H1 (cell line): ENCODE measurements at regions not wholly inside any gene's neighbourhood (a gene's known extent, or its start where the extent isn't known, plus 50 kb on each side); places are given as distances from the start of the nearest gene placed in this dataset.

Experiments
- CTCF ChIA-PET: fragments of 300-600 bp; sonication (Branson Sonifier 250); formaldehyde crosslinking; loops from one replicate; lab custom pipeline; 2021; ENCODE audit not compliant: partially characterized antibody; lab: Charles Lee
- POLR2A ChIA-PET: fragments of 300-600 bp; sonication (Branson Sonifier 250); formaldehyde crosslinking; loops from one replicate; lab custom pipeline; 2021; ENCODE audit warnings: inconsistent platforms; ENCODE audit not compliant: partially characterized antibody; lab: Charles Lee
- DNase-seq, 2 experiments: peaks; one replicate each; pipeline versions ENCODE4 v3.0.0 to v3.0.0-alpha.2; 2010 to 2022; ENCODE audit warnings: low spot score in 2 of 2, low read depth in 1 of 2, mixed read lengths in 1 of 2
- FAIRE-seq: peaks from 2 replicates; lab custom pipeline; 2011; peaks lifted over from hg19 to GRCh38; lab: Jason Lieb, UNC
- H2AFZ ChIP-seq: 2 replicates; pipeline ENCODE4 v1.8.1; 2012; ENCODE audit warnings: low read length, inconsistent platforms
- H2AK5ac ChIP-seq: 2 replicates; pipeline ENCODE4 v1.6.1; 2013; ENCODE audit warnings: low read depth, low read length
- H2BK120ac ChIP-seq: replicated peaks from 2 replicates; pipeline ENCODE3; 2013; ENCODE audit warnings: low read depth, low read length, inconsistent platforms
- H2BK12ac ChIP-seq: 2 replicates; pipeline ENCODE4 v1.6.1; 2013; ENCODE audit warnings: low read depth, low read length
- H2BK15ac ChIP-seq: 2 replicates; pipeline ENCODE4 v1.6.1; 2013; ENCODE audit warnings: low read length
- H2BK20ac ChIP-seq: 2 replicates; pipeline ENCODE4 v1.6.1; 2013; ENCODE audit warnings: low read length
- H2BK5ac ChIP-seq: 2 replicates; pipeline ENCODE4 v1.6.1; 2013; ENCODE audit warnings: low read depth, low read length
- H3K14ac ChIP-seq: 2 replicates; pipeline ENCODE4 v1.6.1; 2013; ENCODE audit warnings: inconsistent platforms; ENCODE audit not compliant: insufficient read length
- H3K18ac ChIP-seq: 2 replicates; pipeline ENCODE4 v1.6.1; 2013; ENCODE audit warnings: low read length; ENCODE audit errors: extremely low read depth
- H3K23ac ChIP-seq: 2 replicates; pipeline ENCODE4 v1.6.1; 2013; ENCODE audit warnings: inconsistent platforms; ENCODE audit not compliant: insufficient read length
- H3K23me2 ChIP-seq: 2 replicates; pipeline ENCODE4 v1.6.1; 2013; ENCODE audit warnings: low read depth, low read length
- H3K27ac ChIP-seq: 2 replicates; pipeline ENCODE4 v1.6.1; 2011; ENCODE audit warnings: low read depth, low read length, inconsistent platforms
- H3K27me3 ChIP-seq, 4 experiments: replicated peaks in 1 of 4; 1 replicate in 1 of 4; 2 replicates in 3 of 4; pipeline versions ENCODE4 v1.6.1 to v1.8.1; 2011 to 2013; ENCODE audit warnings: low read length in 3 of 4, mild to moderate bottlenecking in 3 of 4, inconsistent platforms in 2 of 4, mixed read lengths in 2 of 4, moderate library complexity in 1 of 4; ENCODE audit not compliant: control insufficient read depth in 3 of 4, insufficient read depth in 3 of 4; ENCODE audit errors: extremely low read depth in 1 of 4
- H3K36me3 ChIP-seq, 4 experiments: 2 replicates each; pipeline versions ENCODE4 v1.6.1 to v1.8.1; 2011 to 2013; ENCODE audit warnings: mild to moderate bottlenecking in 4 of 4, low read length in 3 of 4, moderate library complexity in 2 of 4, control low read depth in 1 of 4, inconsistent platforms in 1 of 4; ENCODE audit not compliant: insufficient read depth in 4 of 4, control insufficient read depth in 2 of 4
- H3K4ac ChIP-seq: replicated peaks from 2 replicates; pipeline ENCODE3; 2013; ENCODE audit warnings: low read length, low read depth, mixed read lengths, inconsistent platforms; ENCODE audit not compliant: insufficient read length
- H3K4me1 ChIP-seq, 4 experiments: replicated peaks in 1 of 4; 1 replicate in 1 of 4; 2 replicates in 3 of 4; pipeline versions ENCODE4 v1.6.1 to v1.8.1; 2011 to 2013; ENCODE audit warnings: low read length in 3 of 4, inconsistent platforms in 2 of 4, mixed read lengths in 1 of 4; ENCODE audit not compliant: insufficient read depth in 4 of 4, control insufficient read depth in 3 of 4
- H3K4me2 ChIP-seq, 2 experiments: 2 replicates each; pipeline versions ENCODE4 v1.6.1 to v1.8.1; 2011 to 2013; ENCODE audit warnings: low read depth in 2 of 2, low read length in 2 of 2, control low read depth in 1 of 2, inconsistent platforms in 1 of 2, mild to moderate bottlenecking in 1 of 2; ENCODE audit not compliant: insufficient read depth in 1 of 2
- H3K4me3 ChIP-seq, 4 experiments: fragments of 200-600, 300-600 bp in 1 of 4; sonication (generic), shearing (Covaris generic), sonication (Bioruptor Twin) in 1 of 4; 2 replicates each; pipeline versions ENCODE4 v1.5.1 to v1.8.1; 2011 to 2016; ENCODE audit warnings: low read length in 4 of 4, low read depth in 3 of 4, control low read depth in 2 of 4, inconsistent platforms in 2 of 4, mild to moderate bottlenecking in 2 of 4, mixed read lengths in 1 of 4, moderate library complexity in 1 of 4; ENCODE audit not compliant: insufficient read depth in 2 of 4; ENCODE audit errors: extremely low read depth in 1 of 4
- H3K56ac ChIP-seq: replicated peaks from 2 replicates; pipeline ENCODE3; 2013; ENCODE audit warnings: low read depth, mild to moderate bottlenecking, mixed read lengths, low read length, inconsistent platforms; ENCODE audit not compliant: insufficient read length
- H3K79me1 ChIP-seq: 2 replicates; pipeline ENCODE4 v1.6.1; 2013; ENCODE audit warnings: low read depth, low read length, control low read depth
- H3K79me2 ChIP-seq, 2 experiments: 2 replicates each; pipeline versions ENCODE4 v1.6.1 to v1.8.1; 2012 to 2013; ENCODE audit warnings: low read length in 2 of 2, mild to moderate bottlenecking in 2 of 2, inconsistent platforms in 1 of 2; ENCODE audit not compliant: insufficient read depth in 2 of 2, control insufficient read depth in 1 of 2
- H3K9ac ChIP-seq, 4 experiments: replicated peaks in 1 of 4; 1 replicate in 1 of 4; 2 replicates in 3 of 4; pipeline versions ENCODE4 v1.6.1 to v1.8.1; 2011 to 2013; ENCODE audit warnings: low read depth in 3 of 4, low read length in 3 of 4, control low read depth in 2 of 4, mild to moderate bottlenecking in 2 of 4, moderate library complexity in 2 of 4, inconsistent platforms in 1 of 4; ENCODE audit errors: extremely low read depth in 1 of 4
- H3K9me3 ChIP-seq, 2 experiments: 2 replicates each; pipeline versions ENCODE4 v1.6.1 to v1.8.1; 2012 to 2013; ENCODE audit warnings: mild to moderate bottlenecking in 2 of 2, moderate library complexity in 2 of 2, control low read depth in 1 of 2, inconsistent platforms in 1 of 2, low read depth in 1 of 2, low read length in 1 of 2, mixed read lengths in 1 of 2; ENCODE audit not compliant: insufficient read depth in 2 of 2
- H4K20me1 ChIP-seq, 2 experiments: replicated peaks in 1 of 2; 2 replicates each; pipeline versions ENCODE3 to v1.8.1; 2011 to 2013; ENCODE audit warnings: inconsistent platforms in 2 of 2, low read length in 2 of 2, mild to moderate bottlenecking in 1 of 2; ENCODE audit not compliant: insufficient read depth in 2 of 2, control insufficient read depth in 1 of 2
- H4K5ac ChIP-seq: 2 replicates; pipeline ENCODE4 v1.6.1; 2013; ENCODE audit warnings: low read length, low read depth, mixed read lengths, inconsistent platforms; ENCODE audit not compliant: insufficient read length
- H4K8ac ChIP-seq: 2 replicates; pipeline ENCODE4 v1.8.0; 2013; ENCODE audit warnings: mild to moderate bottlenecking, moderate library complexity, low read length, inconsistent platforms; ENCODE audit not compliant: insufficient read depth; ENCODE audit errors: extremely low read depth
- H4K91ac ChIP-seq: replicated peaks from 2 replicates; pipeline ENCODE3; 2013; ENCODE audit warnings: low read length, mixed read lengths, inconsistent platforms; ENCODE audit not compliant: insufficient read length
- CBX5 ChIP-seq: fragments of 300-800, 300-1000 bp; sonication (generic); IDR thresholded peaks from 2 replicates; pipeline ENCODE4 v1.7.1; 2016; ENCODE audit warnings: antibody characterized with exemption, low read length, low read depth
- CHD1 ChIP-seq: IDR thresholded peaks from 2 replicates; pipeline ENCODE4 v1.6.1; 2012; ENCODE audit warnings: low read depth, low read length, improper control_type of control experiment
- CHD2 ChIP-seq: IDR thresholded peaks from 2 replicates; pipeline ENCODE4 v1.6.1; 2012; ENCODE audit warnings: low read length, improper control_type of control experiment
- EGR1 ChIP-seq: IDR thresholded peaks from 2 replicates; pipeline ENCODE4 v1.6.1; 2011; ENCODE audit warnings: low read depth, low read length, borderline replicate concordance
- EZH2 ChIP-seq: fragments of 200-600 bp; sonication (generic); IDR thresholded peaks from 2 replicates; pipeline ENCODE4 v1.7.1; 2012; ENCODE audit warnings: low read depth, mild to moderate bottlenecking, moderate library complexity, low read length, inconsistent platforms; ENCODE audit not compliant: severe bottlenecking
- JUN ChIP-seq: IDR thresholded peaks from 2 replicates; pipeline ENCODE4 v1.6.1; 2011; ENCODE audit warnings: low read depth, mild to moderate bottlenecking, improper control_type of control experiment, low read length
- KDM4A ChIP-seq: IDR thresholded peaks from one replicate; pipeline ENCODE4 v1.7.1; 2012; ENCODE audit warnings: low read depth, mild to moderate bottlenecking, moderate library complexity, low read length, inconsistent platforms; ENCODE audit not compliant: severe bottlenecking
- NRF1 ChIP-seq: IDR thresholded peaks from 2 replicates; pipeline ENCODE4 v1.6.1; 2011; ENCODE audit warnings: mild to moderate bottlenecking, low read depth, low read length, improper control_type of control experiment
- SAP30 ChIP-seq: fragments of 300-600 bp; sonication (generic); IDR thresholded peaks from 2 replicates; pipeline ENCODE4 v1.7.1; 2012; ENCODE audit warnings: low read length, moderate library complexity, mild to moderate bottlenecking, inconsistent platforms; ENCODE audit not compliant: insufficient read depth, insufficient replicate concordance
- SIRT6 ChIP-seq: IDR thresholded peaks from one replicate; pipeline ENCODE4 v1.7.1; 2012; ENCODE audit warnings: low read length, inconsistent platforms
- WGBS, 2 experiments: shearing (Covaris generic) in 1 of 2; methylation state at CpG; one replicate each; pipeline versions ENCODE4 v1.1.6 to v1.1.7; 2013 to 2015; ENCODE audit warnings: low lambda C conversion rate in 2 of 2, mixed read lengths in 2 of 2, inconsistent platforms in 1 of 2, low coverage in 1 of 2, missing lambda C conversion rate in 1 of 2; ENCODE audit not compliant: insufficient replicate concordance in 2 of 2, insufficient coverage in 1 of 2, insufficient read length in 1 of 2; ENCODE audit errors: extremely low coverage in 1 of 2, missing lambda C conversion rate in 1 of 2; 5-methylcytosine and 5-hydroxymethylcytosine counted together
- TF ChIP-seq, protein P1 (sequence below): IDR thresholded peaks from 2 replicates; pipeline ENCODE4 v1.6.1; 2012; ENCODE audit warnings: inconsistent platforms
- TF ChIP-seq, protein P2 (sequence below): IDR thresholded peaks from 2 replicates; pipeline ENCODE4 v1.6.1; 2011; ENCODE audit warnings: low read length, improper control_type of control experiment
- TF ChIP-seq, protein P3 (sequence below): IDR thresholded peaks from 2 replicates; pipeline ENCODE4 v1.6.1; 2012; ENCODE audit warnings: inconsistent platforms

DNA sequence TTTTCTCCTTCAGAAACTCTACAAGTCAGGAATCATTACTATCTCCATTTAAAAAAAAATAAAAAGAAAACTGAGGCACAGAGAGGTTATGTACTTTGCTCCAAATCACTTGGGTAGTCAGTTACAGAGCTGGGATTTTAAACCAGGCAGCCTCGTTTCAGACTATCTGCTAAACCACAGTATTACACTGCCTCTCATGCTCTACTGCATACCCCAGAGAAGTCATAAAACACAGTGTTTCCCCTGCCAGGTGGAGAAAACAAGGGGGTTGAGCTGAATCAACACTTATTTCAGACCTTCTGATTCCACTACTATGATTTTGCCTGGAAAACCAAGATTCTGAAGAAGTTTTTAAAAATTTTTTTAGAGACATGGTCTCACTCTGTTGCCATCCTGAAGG, 132.9 kb upstream of the POU2AF2 start:
- Histone ChIP-seq H2BK20ac (no peak overlapping the region), H3K79me2 (no peaks in the 10 kb centered on the region), H3K18ac (no peak overlapping the region), H2BK5ac (no peak overlapping the region), H3K27me3 (no peaks in the 10 kb centered on the region), H3K9me3 (no peaks in the 10 kb centered on the region), H3K79me1 (no peaks in the 10 kb centered on the region), H4K8ac (no peak overlapping the region), H3K4me2 (no peak overlapping the region), H2AK5ac (no peak overlapping the region), H3K23ac (no peak overlapping the region), H3K36me3 (no peaks in the 10 kb centered on the region), H4K5ac (no peak overlapping the region), H3K4me3 (no peak overlapping the region), H3K4ac (no peak overlapping the region), H3K56ac (no peak overlapping the region), H2BK15ac (no peak overlapping the region), H3K4me1 (no peaks in the 10 kb centered on the region), H3K23me2 (peaks cover 2% of the 10 kb centered on the region; the same call in 1 of the 2 replicates), H3K27ac (no peak overlapping the region), H3K14ac (no peak overlapping the region), H2BK12ac (no peak overlapping the region), H4K91ac (no peak overlapping the region), H4K20me1 (no peaks in the 10 kb centered on the region), H2AFZ (no peak overlapping the region), H3K9ac (no peak overlapping the region), H2BK120ac (no peak overlapping the region)
- ChIA-PET POLR2A (no interaction called here), CTCF (interaction anchor here (1.6 kb wide), 1 partner anchor 9 kb away, joined by 4 read pairs; no protein-coding TSS in a partner anchor)
- whole genome bisulfite sequencing, 2 experiments, result 84% methylated on average over 1 of the region's 1 CpG; no CpG with 5 or more reads in 1 of the 2 experiments
- FAIRE-seq, result no peak
- no peak for DNase-seq
- TF ChIP-seq JUN (no peak), SAP30 (no peak), CHD1 (no peak), SIRT6 (no peak), EGR1 (no peak), EZH2 (no peak), CHD2 (no peak), CBX5 (no peak), KDM4A (no peak), NRF1 (no peak)
- TF ChIP-seq, protein P1, sequence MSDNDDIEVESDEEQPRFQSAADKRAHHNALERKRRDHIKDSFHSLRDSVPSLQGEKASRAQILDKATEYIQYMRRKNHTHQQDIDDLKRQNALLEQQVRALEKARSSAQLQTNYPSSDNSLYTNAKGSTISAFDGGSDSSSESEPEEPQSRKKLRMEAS, result no peak
- TF ChIP-seq, protein P2, sequence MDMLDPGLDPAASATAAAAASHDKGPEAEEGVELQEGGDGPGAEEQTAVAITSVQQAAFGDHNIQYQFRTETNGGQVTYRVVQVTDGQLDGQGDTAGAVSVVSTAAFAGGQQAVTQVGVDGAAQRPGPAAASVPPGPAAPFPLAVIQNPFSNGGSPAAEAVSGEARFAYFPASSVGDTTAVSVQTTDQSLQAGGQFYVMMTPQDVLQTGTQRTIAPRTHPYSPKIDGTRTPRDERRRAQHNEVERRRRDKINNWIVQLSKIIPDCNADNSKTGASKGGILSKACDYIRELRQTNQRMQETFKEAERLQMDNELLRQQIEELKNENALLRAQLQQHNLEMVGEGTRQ, result no peak
- TF ChIP-seq, protein P3, sequence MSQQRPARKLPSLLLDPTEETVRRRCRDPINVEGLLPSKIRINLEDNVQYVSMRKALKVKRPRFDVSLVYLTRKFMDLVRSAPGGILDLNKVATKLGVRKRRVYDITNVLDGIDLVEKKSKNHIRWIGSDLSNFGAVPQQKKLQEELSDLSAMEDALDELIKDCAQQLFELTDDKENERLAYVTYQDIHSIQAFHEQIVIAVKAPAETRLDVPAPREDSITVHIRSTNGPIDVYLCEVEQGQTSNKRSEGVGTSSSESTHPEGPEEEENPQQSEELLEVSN, result no peak
